ENCODE measurements at regions not wholly inside any gene's neighbourhood (a gene's known extent, or its start where the extent isn't known, plus 50 kb on each side); places are given as distances from the start of the nearest gene placed in this dataset.
"Not testable (repeated sequence)": the region's sequence is repeated elsewhere in the genome, so short reads cannot be mapped to it uniquely, and the experiment has no call there.

DNA sequence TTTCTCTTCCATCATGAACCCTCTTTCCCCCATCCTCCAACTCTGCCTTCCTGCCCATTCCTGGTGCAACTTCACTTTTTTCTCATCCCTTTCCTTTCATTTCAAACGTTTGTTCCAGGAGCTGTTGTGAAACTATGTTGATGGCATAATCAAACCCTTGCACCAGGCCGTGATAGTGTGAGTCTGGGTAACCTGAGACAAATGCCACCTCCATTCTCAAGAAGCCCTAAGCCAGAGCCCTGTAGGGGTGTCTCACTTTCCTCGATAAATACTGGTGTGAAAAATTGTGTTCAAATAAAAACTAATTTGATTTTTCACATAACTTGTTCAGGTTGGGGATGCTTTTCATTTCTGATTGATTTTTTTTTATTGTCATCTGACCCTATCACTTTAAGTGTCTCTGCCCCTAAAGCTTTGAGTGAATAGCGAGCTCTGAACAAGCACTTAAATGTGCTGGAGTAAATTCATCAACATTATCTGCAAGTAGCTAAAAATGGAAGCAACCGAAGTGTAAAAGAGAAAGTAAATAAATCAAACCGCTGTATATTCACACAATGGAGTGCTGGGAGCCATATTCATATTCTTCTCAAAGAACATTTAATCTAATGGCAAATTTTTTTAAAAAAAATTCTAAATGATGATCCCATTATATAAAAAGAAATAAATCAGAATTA is 303.1 kb upstream of the CDYL start:
- Mint-ChIP-seq H3K4me3 (no peak overlapping the region), H3K9me3 (peaks cover 33% of the 10 kb centered on the region), H3K36me3 (ENCODE audit: low read depth) (no peaks in the 10 kb centered on the region), H3K4me1 (ENCODE audit: low read depth) (no peaks in the 10 kb centered on the region), H3K27me3 (no peaks in the 10 kb centered on the region), H3K27ac (no peak overlapping the region)
- intact Hi-C loops (cut with micrococcal nuclease) = no loop called here

DNA sequence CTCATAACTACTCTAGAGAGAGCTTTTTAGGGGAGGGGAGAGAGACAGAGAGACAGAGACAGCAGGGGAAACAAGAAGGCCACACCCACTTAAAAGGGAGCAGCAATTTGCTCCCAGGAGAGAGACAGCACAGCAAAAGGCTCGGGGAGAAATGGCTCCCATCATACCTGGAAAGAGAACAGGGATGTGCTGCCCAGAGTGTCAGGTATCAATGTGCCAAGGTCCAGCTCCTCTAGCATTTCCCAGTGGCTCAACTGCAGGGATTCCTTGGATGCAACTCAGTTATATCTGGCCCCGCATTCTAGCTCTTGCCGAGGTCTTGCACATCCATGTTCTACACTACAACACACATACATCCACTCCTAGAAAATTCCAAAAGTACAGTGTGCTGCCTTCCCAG is 304.0 kb upstream of the CDYL start:
- peaks cover 33% of the 10 kb centered on the region for H3K9me3 Mint-ChIP-seq
- intact Hi-C loops (cut with micrococcal nuclease) = no loop called here
- no peak overlapping the region for H3K27ac Mint-ChIP-seq
- H3K4me1 Mint-ChIP-seq (ENCODE audit: low read depth) = no peaks in the 10 kb centered on the region
- no peaks in the 10 kb centered on the region for H3K36me3 Mint-ChIP-seq (ENCODE audit: low read depth)
- H3K27me3 Mint-ChIP-seq = no peaks in the 10 kb centered on the region
- no peak overlapping the region for H3K4me3 Mint-ChIP-seq

DNA sequence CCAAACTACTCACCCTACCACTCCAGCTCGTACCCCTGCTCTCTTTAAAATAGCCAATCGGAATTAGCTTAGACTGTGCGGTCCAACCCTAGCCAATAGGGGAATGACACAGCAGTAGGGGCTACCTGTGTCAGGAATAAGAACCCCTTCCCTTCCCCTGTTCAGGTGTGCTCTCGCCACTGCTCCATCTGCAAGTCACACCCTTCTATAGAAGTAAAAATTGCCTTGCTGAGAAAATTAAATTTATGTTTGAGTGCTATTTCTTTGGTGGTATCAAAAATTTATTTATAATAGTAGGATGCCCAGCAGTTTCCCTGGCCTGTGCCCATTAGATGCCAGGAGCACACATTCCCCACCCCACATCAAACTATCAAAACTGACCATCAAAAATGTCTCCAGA is 304.7 kb upstream of the CDYL start:
- intact Hi-C loops (cut with micrococcal nuclease); H3K27me3 Mint-ChIP-seq; H3K36me3 Mint-ChIP-seq (ENCODE audit: low read depth); H3K4me1 Mint-ChIP-seq (ENCODE audit: low read depth); H3K4me3 Mint-ChIP-seq; H3K27ac Mint-ChIP-seq: not testable (repeated sequence)
- H3K9me3 Mint-ChIP-seq = peaks cover 33% of the 10 kb centered on the region

DNA sequence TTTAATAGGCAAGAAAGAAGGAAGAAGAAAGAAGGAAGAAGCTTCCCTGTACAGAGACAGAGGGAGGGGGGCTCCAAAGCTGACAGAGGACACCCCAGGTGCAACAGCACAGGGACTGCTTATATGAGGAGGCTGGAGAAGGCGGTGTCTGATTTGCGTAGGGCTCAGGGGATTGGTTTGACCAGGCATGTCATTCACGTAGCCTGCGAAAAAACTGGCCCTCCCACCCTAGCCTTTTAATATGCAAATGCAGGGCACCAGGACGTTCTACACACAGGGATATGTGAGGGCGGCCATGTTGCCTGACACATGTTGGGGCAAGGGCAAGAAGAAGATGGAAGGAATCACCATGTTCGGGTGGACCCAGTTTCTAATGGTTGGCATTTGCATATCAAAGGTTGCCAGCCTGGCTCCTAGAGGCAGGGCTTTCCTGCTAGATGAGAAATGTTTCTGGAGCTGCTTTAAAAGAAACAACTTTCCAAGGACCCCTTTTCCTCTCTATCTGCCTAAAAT is 305.4 kb upstream of the CDYL start:
- Mint-ChIP-seq H3K27me3 (no peaks in the 10 kb centered on the region), H3K36me3 (ENCODE audit: low read depth) (no peaks in the 10 kb centered on the region), H3K9me3 (peaks cover 33% of the 10 kb centered on the region), H3K27ac (no peak overlapping the region), H3K4me3 (no peak overlapping the region), H3K4me1 (ENCODE audit: low read depth) (no peaks in the 10 kb centered on the region)
- intact Hi-C loops (cut with micrococcal nuclease) = no loop called here

DNA sequence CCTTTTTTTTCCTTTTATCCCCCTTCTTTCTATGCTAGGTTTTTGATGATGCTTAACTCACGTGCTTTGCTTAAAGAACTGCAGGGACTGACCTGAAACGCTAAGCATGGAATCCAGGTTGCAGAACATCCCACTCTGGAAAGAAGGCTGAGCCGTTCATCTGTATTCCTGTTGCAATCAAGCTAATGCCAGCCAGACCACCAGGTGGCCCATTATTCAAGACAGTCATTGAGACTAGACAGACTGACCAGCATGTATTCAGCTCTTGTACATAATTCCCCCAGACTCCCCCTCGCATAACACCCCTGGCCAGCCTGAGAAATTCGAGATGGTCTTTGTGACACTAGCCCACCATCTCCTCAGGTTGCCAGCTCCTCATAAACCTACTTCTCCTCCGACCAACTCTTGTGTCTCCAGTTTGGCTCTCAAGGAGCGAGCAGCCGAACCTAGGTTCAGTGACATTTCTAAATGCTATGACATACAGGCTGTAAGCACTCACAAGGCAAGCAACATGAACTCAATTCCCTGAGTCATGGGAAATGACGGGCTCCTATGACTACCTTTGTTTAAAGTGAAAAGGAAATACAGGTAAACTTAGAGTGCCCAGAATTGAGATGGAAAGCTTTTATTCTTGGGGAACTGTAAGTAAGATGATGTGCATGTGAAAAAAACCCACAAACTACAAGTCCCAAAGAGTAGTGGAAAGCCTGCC is 309.3 kb upstream of the CDYL start:
- intact Hi-C loops (cut with micrococcal nuclease) = no loop called here
- H3K9me3 Mint-ChIP-seq = peaks cover 20% of the 10 kb centered on the region
- H3K4me1 Mint-ChIP-seq (ENCODE audit: low read depth) = no peaks in the 10 kb centered on the region
- no peak overlapping the region for H3K4me3 Mint-ChIP-seq
- no peaks in the 10 kb centered on the region for H3K27me3 Mint-ChIP-seq
- H3K27ac Mint-ChIP-seq = no peak overlapping the region
- no peaks in the 10 kb centered on the region for H3K36me3 Mint-ChIP-seq (ENCODE audit: low read depth)

DNA sequence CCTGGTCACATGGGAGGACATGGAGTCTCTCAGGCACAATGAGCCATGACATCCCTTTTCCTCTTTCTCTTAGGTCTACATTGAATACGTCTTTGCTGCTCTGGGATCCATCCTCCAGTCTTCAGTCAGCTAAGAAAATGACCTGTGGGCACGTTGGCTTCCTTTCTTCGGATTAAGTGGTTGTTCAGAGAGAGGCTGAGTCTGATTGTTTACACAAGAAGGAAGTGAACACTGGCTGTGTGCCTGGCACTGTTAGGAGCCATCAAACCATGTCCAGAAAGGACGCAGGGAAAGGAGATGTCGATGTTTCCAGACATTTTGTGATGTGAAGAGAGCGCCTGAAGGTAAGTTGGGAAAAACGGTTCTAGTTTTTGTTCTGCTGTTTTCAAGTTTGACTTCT is 309.9 kb upstream of the CDYL start:
- Mint-ChIP-seq H3K4me3 (no peak overlapping the region), H3K36me3 (ENCODE audit: low read depth) (no peaks in the 10 kb centered on the region), H3K27me3 (no peaks in the 10 kb centered on the region), H3K9me3 (peaks cover 13% of the 10 kb centered on the region), H3K4me1 (ENCODE audit: low read depth) (no peaks in the 10 kb centered on the region), H3K27ac (no peak overlapping the region)
- intact Hi-C loops (cut with micrococcal nuclease) = no loop called here

DNA sequence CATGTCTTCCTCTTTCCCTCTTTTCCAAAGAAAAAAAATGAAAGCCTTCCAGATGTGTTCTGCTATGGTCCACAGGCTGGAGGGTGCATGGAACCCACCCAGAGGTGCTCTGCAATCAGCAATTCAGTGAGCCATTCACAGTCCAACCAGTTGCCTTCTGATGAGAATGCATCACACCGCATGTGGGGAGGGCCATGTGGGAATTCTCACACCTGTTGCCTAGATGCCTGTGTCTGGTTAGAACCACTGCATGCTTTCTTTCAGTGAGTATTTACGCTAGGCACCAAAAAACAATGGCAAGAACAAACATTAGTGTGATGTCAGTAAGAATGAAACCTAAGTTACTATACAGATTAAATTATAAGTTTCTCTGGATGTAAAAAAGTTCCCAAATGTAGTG is 311.6 kb upstream of the CDYL start:
- Mint-ChIP-seq H3K36me3 (ENCODE audit: low read depth) (no peaks in the 10 kb centered on the region), H3K27me3 (no peaks in the 10 kb centered on the region), H3K4me1 (ENCODE audit: low read depth) (no peaks in the 10 kb centered on the region), H3K27ac (no peak overlapping the region), H3K4me3 (no peak overlapping the region), H3K9me3 (no peaks in the 10 kb centered on the region)
- intact Hi-C loops (cut with micrococcal nuclease) = no loop called here

DNA sequence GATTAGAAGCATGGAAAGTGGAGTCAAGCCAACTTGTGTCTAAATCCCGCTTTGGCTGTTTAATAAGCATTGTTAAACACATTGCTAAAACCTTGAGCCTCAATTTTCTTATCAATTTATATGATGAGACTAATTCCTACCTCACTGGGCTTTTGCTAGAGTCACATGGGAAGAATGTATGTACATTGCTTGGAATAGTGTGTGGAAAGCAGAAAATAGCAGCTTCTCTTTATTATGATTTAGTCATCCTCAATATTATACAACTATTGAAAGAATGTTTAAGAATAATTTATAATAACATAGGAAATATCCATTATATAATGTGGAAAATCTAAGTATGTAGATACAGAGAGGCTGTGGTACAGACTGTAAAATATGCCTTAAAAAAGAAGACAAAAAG is 313.0 kb upstream of the CDYL start:
- Mint-ChIP-seq H3K27me3 (no peaks in the 10 kb centered on the region), H3K4me1 (ENCODE audit: low read depth) (peaks cover 7% of the 10 kb centered on the region), H3K9me3 (no peaks in the 10 kb centered on the region)

DNA sequence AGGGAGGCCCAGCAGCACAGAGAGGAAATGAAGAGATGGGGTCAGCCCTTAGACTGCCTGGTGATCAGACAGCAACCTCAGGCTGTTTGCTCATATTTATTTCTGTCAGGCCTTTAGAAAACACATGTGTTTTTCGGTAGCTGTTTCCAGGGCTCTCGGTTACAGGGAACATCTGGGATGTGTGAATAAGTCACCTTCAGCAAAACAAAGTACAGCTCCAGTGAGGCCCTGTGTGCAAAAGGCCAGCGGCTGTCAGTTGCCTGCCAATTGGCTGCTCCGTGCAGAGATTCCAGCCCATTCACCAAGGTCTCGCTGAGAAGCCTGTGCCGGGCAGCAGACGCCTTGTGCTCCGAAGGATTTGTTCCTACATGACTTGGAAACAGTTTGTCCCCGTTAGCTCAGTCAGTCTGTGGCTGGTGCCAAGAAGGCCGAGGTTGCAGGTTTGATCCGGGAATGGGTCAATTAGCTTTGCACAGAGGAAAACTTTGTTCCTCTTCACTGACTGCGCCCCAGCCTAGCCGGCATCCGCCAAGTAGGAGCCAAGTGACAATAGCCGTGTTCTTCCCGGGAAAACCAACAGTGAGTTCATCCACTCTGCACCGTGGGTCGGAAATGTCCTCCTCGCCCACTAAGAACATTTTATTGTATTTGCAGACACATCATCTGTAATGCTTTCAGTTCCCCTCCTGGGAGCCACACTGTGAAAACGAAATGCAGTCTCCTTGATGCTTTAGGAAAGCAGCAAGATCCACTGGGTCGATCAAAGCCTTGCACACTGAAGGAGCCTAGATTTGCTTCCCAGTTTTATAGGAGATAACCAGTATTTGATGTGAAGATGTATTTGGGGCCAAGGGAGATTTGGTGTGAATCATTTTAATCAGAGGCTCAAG is 315.4 kb upstream of the CDYL start:
- Mint-ChIP-seq H3K27ac (no peak overlapping the region), H3K36me3 (ENCODE audit: low read depth) (no peaks in the 10 kb centered on the region), H3K9me3 (no peaks in the 10 kb centered on the region), H3K27me3 (no peaks in the 10 kb centered on the region), H3K4me3 (no peak overlapping the region), H3K4me1 (ENCODE audit: low read depth) (peaks cover 7% of the 10 kb centered on the region)
- intact Hi-C loops (cut with micrococcal nuclease) = no loop called here

More for the DNA sequence above, 313.0 kb upstream of the CDYL start:
- no peak overlapping the region for H3K4me3 Mint-ChIP-seq
- intact Hi-C loops (cut with micrococcal nuclease) = no loop called here
- no peaks in the 10 kb centered on the region for H3K36me3 Mint-ChIP-seq (ENCODE audit: low read depth)
- H3K27ac Mint-ChIP-seq = no peak overlapping the region

DNA sequence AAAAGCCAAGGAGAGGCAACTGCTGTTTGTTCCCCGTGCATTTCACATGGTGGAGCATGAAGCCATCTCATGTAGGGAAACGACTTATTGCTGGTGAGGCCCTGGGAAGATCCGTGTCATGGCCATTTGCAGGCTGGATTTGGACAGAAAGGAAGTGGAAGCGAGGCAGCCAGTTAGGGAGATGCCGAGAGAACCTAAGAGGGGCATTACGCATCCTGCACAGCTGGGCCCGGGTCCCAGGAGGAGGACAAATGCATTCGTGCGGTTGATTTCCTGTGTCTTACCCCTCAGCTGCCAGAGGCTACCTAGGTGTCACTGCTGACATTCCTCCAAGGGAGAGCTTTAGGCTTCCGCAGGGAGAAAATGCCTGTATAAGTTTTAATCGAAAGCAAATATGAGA is 316.2 kb upstream of the CDYL start:
- no peak overlapping the region for H3K4me3 Mint-ChIP-seq
- no peaks in the 10 kb centered on the region for H3K36me3 Mint-ChIP-seq (ENCODE audit: low read depth)
- H3K27me3 Mint-ChIP-seq = no peaks in the 10 kb centered on the region
- intact Hi-C loops (cut with micrococcal nuclease) = no loop called here
- H3K4me1 Mint-ChIP-seq (ENCODE audit: low read depth) = peaks cover 7% of the 10 kb centered on the region
- no peak overlapping the region for H3K27ac Mint-ChIP-seq
- H3K9me3 Mint-ChIP-seq = no peaks in the 10 kb centered on the region

DNA sequence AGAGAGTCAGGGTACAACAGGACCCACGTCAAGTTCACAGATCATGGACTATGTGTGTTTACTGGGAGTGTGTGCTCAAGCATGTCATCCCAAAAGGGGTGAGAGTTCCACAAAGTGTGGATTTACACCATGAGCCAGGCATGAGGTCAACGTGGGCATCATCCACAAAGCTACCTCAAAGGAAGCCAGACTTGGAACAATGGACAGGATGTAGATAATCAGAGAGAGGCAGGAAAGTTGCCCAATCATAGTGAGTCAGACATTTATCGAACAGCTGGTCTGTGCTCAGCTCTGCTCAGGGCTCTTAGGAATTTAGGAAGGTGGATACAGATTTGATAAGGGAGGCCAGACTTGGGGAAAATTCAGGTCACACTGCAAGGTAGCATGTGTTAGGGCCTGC is 317.2 kb upstream of the CDYL start:
- H3K36me3 Mint-ChIP-seq (ENCODE audit: low read depth) = no peaks in the 10 kb centered on the region
- no peak overlapping the region for H3K4me3 Mint-ChIP-seq
- no peaks in the 10 kb centered on the region for H3K9me3 Mint-ChIP-seq
- H3K4me1 Mint-ChIP-seq (ENCODE audit: low read depth) = peaks cover 7% of the 10 kb centered on the region
- peaks cover 1% of the 10 kb centered on the region for H3K27me3 Mint-ChIP-seq
- H3K27ac Mint-ChIP-seq = no peak overlapping the region
- intact Hi-C loops (cut with micrococcal nuclease) = no loop called here

DNA sequence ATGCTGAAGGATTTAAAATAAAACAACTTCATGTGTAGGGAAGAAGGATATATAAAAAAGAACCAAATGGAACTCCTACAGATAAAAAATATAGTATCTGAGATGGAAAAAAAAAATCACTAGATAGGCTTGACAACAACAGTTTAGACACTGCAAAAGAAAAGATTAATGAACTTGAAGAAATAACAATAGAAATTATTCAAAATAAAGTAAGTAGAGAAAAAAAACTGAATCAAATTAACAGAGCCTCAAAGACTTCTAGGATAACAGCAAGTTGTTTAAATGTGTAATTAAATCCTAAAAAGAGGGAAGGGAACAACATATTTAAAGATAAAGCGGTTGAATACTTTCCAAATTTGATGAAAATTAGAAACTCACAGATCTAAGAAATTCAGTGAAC is 316.3 kb upstream of the ECI2 start:
- no peaks in the 10 kb centered on the region for H3K36me3 Mint-ChIP-seq (ENCODE audit: low read depth)
- peaks cover 4% of the 10 kb centered on the region for H3K4me1 Mint-ChIP-seq (ENCODE audit: low read depth)
- H3K4me3 Mint-ChIP-seq = no peak overlapping the region
- H3K27me3 Mint-ChIP-seq = peaks cover 5% of the 10 kb centered on the region
- intact Hi-C loops (cut with micrococcal nuclease) = no loop called here
- no peak overlapping the region for H3K27ac Mint-ChIP-seq
- H3K9me3 Mint-ChIP-seq = no peaks in the 10 kb centered on the region

DNA sequence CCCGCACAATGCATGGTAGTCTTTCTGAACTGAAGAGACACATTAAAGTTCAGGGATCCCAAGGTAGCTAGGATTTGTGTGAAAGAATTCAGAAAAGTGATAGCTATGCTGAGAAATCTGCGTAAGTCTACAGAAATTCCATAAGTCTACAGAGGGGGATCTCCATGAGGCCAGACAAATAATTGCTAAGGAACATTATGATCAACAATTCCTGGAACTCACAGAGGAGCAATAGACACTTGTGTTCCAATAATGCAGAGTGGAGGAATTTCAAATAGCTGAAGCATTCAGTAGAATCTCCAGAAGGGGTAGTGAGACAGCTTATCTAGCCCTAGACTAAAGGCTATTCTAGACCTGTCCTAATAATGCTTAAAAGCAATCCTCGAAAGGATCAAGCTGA is 315.7 kb upstream of the ECI2 start:
- H3K27ac Mint-ChIP-seq = no peak overlapping the region
- intact Hi-C loops (cut with micrococcal nuclease) = no loop called here
- peaks cover 5% of the 10 kb centered on the region for H3K27me3 Mint-ChIP-seq
- peaks cover 5% of the 10 kb centered on the region for H3K4me1 Mint-ChIP-seq (ENCODE audit: low read depth)
- no peak overlapping the region for H3K4me3 Mint-ChIP-seq
- no peaks in the 10 kb centered on the region for H3K36me3 Mint-ChIP-seq (ENCODE audit: low read depth)
- no peaks in the 10 kb centered on the region for H3K9me3 Mint-ChIP-seq

DNA sequence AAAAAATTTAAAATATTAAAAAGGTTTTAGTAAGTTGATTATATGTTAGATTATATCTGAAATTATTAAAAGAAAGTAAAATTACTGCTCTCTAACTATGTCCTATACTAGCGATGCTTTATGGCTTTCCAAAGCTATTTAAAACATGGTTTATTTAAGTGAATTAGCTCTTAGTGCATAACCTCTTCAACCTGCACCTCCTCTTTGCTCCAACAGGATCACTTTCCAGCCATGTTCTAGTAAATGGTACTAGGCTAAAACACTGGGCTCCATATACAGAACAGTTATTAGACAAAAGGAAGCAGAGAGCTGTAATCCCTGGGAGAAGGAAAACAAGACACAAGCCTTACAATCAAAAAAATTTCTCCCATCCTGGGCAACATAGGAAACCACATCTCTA is 314.9 kb upstream of the ECI2 start:
- peaks cover 5% of the 10 kb centered on the region for H3K4me1 Mint-ChIP-seq (ENCODE audit: low read depth)
- H3K4me3 Mint-ChIP-seq = no peak overlapping the region
- H3K27me3 Mint-ChIP-seq = peaks cover 5% of the 10 kb centered on the region
- intact Hi-C loops (cut with micrococcal nuclease) = no loop called here
- H3K9me3 Mint-ChIP-seq = no peaks in the 10 kb centered on the region
- no peaks in the 10 kb centered on the region for H3K36me3 Mint-ChIP-seq (ENCODE audit: low read depth)
- H3K27ac Mint-ChIP-seq = no peak overlapping the region
